ENCODE measurements at regions not wholly inside any gene's neighbourhood (a gene's known extent, or its start where the extent isn't known, plus 50 kb on each side); places are given as distances from the start of the nearest gene placed in this dataset.
A peak's percentile ranks its signal among the peaks of the same experiment; 100 is the strongest.
"Not testable (repeated sequence)": the region's sequence is repeated elsewhere in the genome, so short reads cannot be mapped to it uniquely, and the experiment has no call there.

GRCh38 chr12:59111851-59112250 is 191.5 kb upstream of the LRIG3 start:
- Histone ChIP-seq H2AFZ (ENCODE audit: low read length) (no peak overlapping the region), H3K14ac (ENCODE audit: insufficient read depth, low read length) (no peak overlapping the region), H4K20me1 (ENCODE audit: control insufficient read depth, insufficient read depth, insufficient read length) (no peaks in the 10 kb centered on the region), H2BK20ac (ENCODE audit: low read depth, low read length, poor library complexity, severe bottlenecking) (no peak overlapping the region), H3K56ac (ENCODE audit: insufficient read length, low read depth, low read length) (no peak overlapping the region), H3K4me2 (ENCODE audit: insufficient read depth, insufficient read length, low read length) (no peak overlapping the region), H4K8ac (replicated peaks; ENCODE audit: insufficient read length, low read depth, low read length) (no peak overlapping the region), H3K9me3 (ENCODE audit: control insufficient read depth, low read depth, low read length) (no peaks in the 10 kb centered on the region), H3K4ac (ENCODE audit: low read depth, low read length) (no peak overlapping the region), H2BK120ac (ENCODE audit: low read depth, low read length, poor library complexity, severe bottlenecking) (no peak overlapping the region), H3T11ph (ENCODE audit: low read length) (no peak overlapping the region), H3K79me1 (ENCODE audit: insufficient read depth, low read depth, low read length, poor library complexity, severe bottlenecking) (no peaks in the 10 kb centered on the region), H3K27ac (ENCODE audit: insufficient read length, low read depth, low read length) (no peak overlapping the region), H3K4me1 (ENCODE audit: insufficient read depth, low read length) (no peaks in the 10 kb centered on the region; the same call in 1 of the 2 replicates), H3K9ac (ENCODE audit: extremely low read depth, insufficient read length, low read length) (no peak overlapping the region), H2AK5ac (ENCODE audit: insufficient read length, low read length) (no peak overlapping the region), H2BK15ac (ENCODE audit: low read depth, low read length) (no peak overlapping the region), H4K5ac (ENCODE audit: insufficient read length, low read depth, low read length) (no peak overlapping the region), H4K91ac (ENCODE audit: insufficient read length, low read depth, low read length) (no peak overlapping the region), H2BK5ac (ENCODE audit: insufficient read length, low read length) (no peak overlapping the region), H3K23me2 (ENCODE audit: insufficient read length, low read depth, low read length, poor library complexity, severe bottlenecking) (no peaks in the 10 kb centered on the region), H3K79me2 (ENCODE audit: insufficient read depth, low read length) (no peaks in the 10 kb centered on the region), H2BK12ac (ENCODE audit: insufficient read length, low read depth, low read length) (no peak overlapping the region), H3K27me3 (ENCODE audit: insufficient read depth, low read length) (no peaks in the 10 kb centered on the region), H3K23ac (ENCODE audit: insufficient read length, low read depth, low read length) (no peak overlapping the region), H3K18ac (ENCODE audit: insufficient read length, low read depth, low read length) (no peak overlapping the region)
- peaks cover 4 to 14% of the 10 kb centered on the region in 2 experiments; a peak in 3 of 4 replicates for H3K4me1 Mint-ChIP-seq
- DNase-seq = no peak
- H3K9me3 Mint-ChIP-seq = no peaks in the 10 kb centered on the region
- no peaks in the 10 kb centered on the region for H3K36me3 Mint-ChIP-seq (ENCODE audit: insufficient read depth in 1 of 3, low read depth in 3 of 3)
- H3K4me3 Mint-ChIP-seq = no peak overlapping the region
- WGBS (ENCODE audit: extremely low coverage, insufficient read length, low lambda C conversion rate) = no CpG with 5 or more reads among the region's 3 CpGs
- no peaks in the 10 kb centered on the region for H3K27me3 Mint-ChIP-seq (ENCODE audit: low read depth)
- TF ChIP-seq CTCF (conservative IDR thresholded peaks at IDR 0.05) = no peak
- H3K27ac Mint-ChIP-seq = no peak overlapping the region; a peak in 1 of 7 replicates

GRCh38 chr12:59108516-59108915 is 188.2 kb upstream of the LRIG3 start:
- not testable (repeated sequence) for H3K27ac ChIP-seq (ENCODE audit: insufficient read length, low read depth, low read length); H4K20me1 ChIP-seq (ENCODE audit: control insufficient read depth, insufficient read depth, insufficient read length); H3K56ac ChIP-seq (ENCODE audit: insufficient read length, low read depth, low read length); DNase-seq; H3K9me3 Mint-ChIP-seq; H3K18ac ChIP-seq (ENCODE audit: insufficient read length, low read depth, low read length); H2BK120ac ChIP-seq (ENCODE audit: low read depth, low read length, poor library complexity, severe bottlenecking); H3T11ph ChIP-seq (ENCODE audit: low read length); H2BK5ac ChIP-seq (ENCODE audit: insufficient read length, low read length); H3K36me3 Mint-ChIP-seq (ENCODE audit: insufficient read depth in 1 of 3, low read depth in 3 of 3); H3K23me2 ChIP-seq (ENCODE audit: insufficient read length, low read depth, low read length, poor library complexity, severe bottlenecking); H4K91ac ChIP-seq (ENCODE audit: insufficient read length, low read depth, low read length); H3K79me2 ChIP-seq (ENCODE audit: insufficient read depth, low read length); H3K4me2 ChIP-seq (ENCODE audit: insufficient read depth, insufficient read length, low read length); H3K14ac ChIP-seq (ENCODE audit: insufficient read depth, low read length); H4K8ac ChIP-seq (replicated peaks; ENCODE audit: insufficient read length, low read depth, low read length); H3K79me1 ChIP-seq (ENCODE audit: insufficient read depth, low read depth, low read length, poor library complexity, severe bottlenecking); H3K4ac ChIP-seq (ENCODE audit: low read depth, low read length); H3K9ac ChIP-seq (ENCODE audit: extremely low read depth, insufficient read length, low read length); H3K27me3 Mint-ChIP-seq (ENCODE audit: low read depth); H2BK15ac ChIP-seq (ENCODE audit: low read depth, low read length); H4K5ac ChIP-seq (ENCODE audit: insufficient read length, low read depth, low read length); H3K4me3 Mint-ChIP-seq; H2AFZ ChIP-seq (ENCODE audit: low read length); H2BK20ac ChIP-seq (ENCODE audit: low read depth, low read length, poor library complexity, severe bottlenecking); H2BK12ac ChIP-seq (ENCODE audit: insufficient read length, low read depth, low read length); H2AK5ac ChIP-seq (ENCODE audit: insufficient read length, low read length); H3K9me3 ChIP-seq (ENCODE audit: control insufficient read depth, low read depth, low read length); H3K4me1 ChIP-seq (ENCODE audit: insufficient read depth, low read length); H3K27me3 ChIP-seq (ENCODE audit: insufficient read depth, low read length); H3K23ac ChIP-seq (ENCODE audit: insufficient read length, low read depth, low read length)
- peaks cover 0 to 13% of the 10 kb centered on the region in 2 experiments; a peak in 3 of 4 replicates for H3K4me1 Mint-ChIP-seq
- peak overlapping the region in 1 of 3 experiments; percentile 18; a peak in 1 of 7 replicates for H3K27ac Mint-ChIP-seq
- WGBS (ENCODE audit: extremely low coverage, insufficient read length, low lambda C conversion rate) = no CpG with 5 or more reads among the region's 8 CpGs
